ENCODE measurements at regions not wholly inside any gene's neighbourhood (a gene's known extent, or its start where the extent isn't known, plus 50 kb on each side); places are given as distances from the start of the nearest gene placed in this dataset.

DNA sequence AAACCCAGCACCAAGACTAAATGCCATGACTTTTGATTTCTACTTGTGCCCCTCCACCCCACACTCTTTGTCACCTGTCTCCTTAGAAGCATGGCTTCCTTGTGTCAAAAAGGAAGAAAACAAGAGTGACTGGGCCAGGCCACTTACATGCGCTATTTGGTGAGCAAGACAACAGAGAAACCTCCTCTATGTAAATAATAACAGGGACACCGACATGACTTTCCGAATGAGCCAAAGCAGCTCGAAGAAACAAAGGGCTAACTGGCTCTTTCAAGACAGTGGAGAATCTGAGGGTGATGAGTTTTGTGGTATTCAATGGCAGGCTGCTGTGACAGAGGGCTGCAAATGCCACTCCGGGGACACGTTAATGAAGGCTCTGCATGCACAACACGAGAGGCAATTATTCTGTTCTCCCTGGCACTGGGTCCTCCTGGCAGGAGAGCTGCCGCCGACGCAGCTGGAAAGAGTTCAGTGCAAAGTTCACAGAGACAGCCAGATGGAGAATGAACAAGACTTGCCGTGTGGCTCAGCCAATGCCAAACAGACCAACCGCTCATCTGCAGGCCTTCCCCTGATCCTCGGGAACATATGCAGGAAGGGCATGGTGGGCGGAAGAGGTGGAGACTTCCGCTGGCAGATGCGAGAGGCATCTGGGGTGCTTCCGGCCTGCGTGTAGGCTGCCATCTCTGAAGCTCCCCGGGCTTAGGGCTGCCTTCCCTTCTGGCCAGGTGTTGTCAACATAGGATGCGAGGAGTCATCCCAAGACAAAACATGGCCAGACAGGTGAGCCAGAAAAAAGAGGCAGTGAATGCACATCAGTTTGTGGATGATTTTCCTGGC is 59.1 kb upstream of the SMNDC1 start:
- Histone ChIP-seq H3K27me3 (ENCODE audit: control insufficient read depth in 3 of 3, insufficient read depth in 3 of 3, low read length in 2 of 3) (no peaks in the 10 kb centered on the region), H3K4me1 (ENCODE audit: control insufficient read depth in 5 of 5, insufficient read depth in 5 of 5, low read length in 5 of 5) (peaks cover 0 to 3% (median 0%) of the 10 kb centered on the region in 5 donors), H3K36me3 (ENCODE audit: control insufficient read depth in 4 of 4, insufficient read depth in 4 of 4, low read length in 4 of 4) (no peaks in the 10 kb centered on the region), H3K9ac (ENCODE audit: insufficient read depth in 1 of 2, low read length in 2 of 2) (no peak overlapping the region), H3K27ac (ENCODE audit: low read depth in 1 of 2, low read length in 1 of 2) (no peak overlapping the region), H3K9me3 (ENCODE audit: control insufficient read depth in 4 of 4, insufficient read depth in 3 of 4, low read length in 3 of 4) (no peaks in the 10 kb centered on the region), H3K4me3 (no peak overlapping the region)
- 78 to 83% methylated on average over 20 of the region's 20 CpGs for WGBS, 2 donors
- ATAC-seq (ENCODE audit: insufficient read depth, low FRiP score) (no peak), DNase-seq (no peak)
- TF ChIP-seq, protein P1, sequence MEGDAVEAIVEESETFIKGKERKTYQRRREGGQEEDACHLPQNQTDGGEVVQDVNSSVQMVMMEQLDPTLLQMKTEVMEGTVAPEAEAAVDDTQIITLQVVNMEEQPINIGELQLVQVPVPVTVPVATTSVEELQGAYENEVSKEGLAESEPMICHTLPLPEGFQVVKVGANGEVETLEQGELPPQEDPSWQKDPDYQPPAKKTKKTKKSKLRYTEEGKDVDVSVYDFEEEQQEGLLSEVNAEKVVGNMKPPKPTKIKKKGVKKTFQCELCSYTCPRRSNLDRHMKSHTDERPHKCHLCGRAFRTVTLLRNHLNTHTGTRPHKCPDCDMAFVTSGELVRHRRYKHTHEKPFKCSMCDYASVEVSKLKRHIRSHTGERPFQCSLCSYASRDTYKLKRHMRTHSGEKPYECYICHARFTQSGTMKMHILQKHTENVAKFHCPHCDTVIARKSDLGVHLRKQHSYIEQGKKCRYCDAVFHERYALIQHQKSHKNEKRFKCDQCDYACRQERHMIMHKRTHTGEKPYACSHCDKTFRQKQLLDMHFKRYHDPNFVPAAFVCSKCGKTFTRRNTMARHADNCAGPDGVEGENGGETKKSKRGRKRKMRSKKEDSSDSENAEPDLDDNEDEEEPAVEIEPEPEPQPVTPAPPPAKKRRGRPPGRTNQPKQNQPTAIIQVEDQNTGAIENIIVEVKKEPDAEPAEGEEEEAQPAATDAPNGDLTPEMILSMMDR (IDR thresholded peaks at IDR 0.05; ENCODE audit: control extremely low read depth, extremely low read depth), result no peak

DNA sequence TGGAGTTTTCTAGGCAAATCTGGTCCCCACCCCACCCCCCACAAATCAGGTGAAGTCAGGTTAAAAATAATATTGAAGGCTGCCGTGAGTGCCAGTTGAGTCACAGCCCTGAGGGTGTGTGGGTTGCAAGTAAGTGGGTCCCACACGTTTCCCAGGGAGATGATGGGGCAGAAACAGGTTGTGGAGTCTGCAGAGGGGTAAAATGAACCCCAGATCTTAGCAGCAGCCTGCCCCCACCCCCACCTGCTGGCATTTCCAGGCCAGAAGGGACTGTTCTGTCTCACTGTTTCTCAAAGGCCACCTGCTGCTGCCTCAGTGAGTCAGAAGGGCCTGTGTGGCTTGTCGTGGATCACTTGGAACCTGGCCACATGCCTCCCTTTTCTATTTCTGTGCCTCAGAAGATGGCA is 59.8 kb upstream of the SMNDC1 start:
- Histone ChIP-seq H3K27me3 (ENCODE audit: control insufficient read depth in 3 of 3, insufficient read depth in 3 of 3, low read length in 2 of 3) (no peaks in the 10 kb centered on the region), H3K27ac (ENCODE audit: low read depth in 1 of 2, low read length in 1 of 2) (no peak overlapping the region), H3K4me3 (no peak overlapping the region), H3K9me3 (ENCODE audit: control insufficient read depth in 4 of 4, insufficient read depth in 3 of 4, low read length in 3 of 4) (no peaks in the 10 kb centered on the region), H3K36me3 (ENCODE audit: control insufficient read depth in 4 of 4, insufficient read depth in 4 of 4, low read length in 4 of 4) (no peaks in the 10 kb centered on the region), H3K9ac (ENCODE audit: insufficient read depth in 1 of 2, low read length in 2 of 2) (no peak overlapping the region), H3K4me1 (ENCODE audit: control insufficient read depth in 5 of 5, insufficient read depth in 5 of 5, low read length in 5 of 5) (no peaks in the 10 kb centered on the region)
- 68 to 92% methylated on average over 3 of the region's 3 CpGs for WGBS, 2 donors
- DNase-seq (no peak), ATAC-seq (ENCODE audit: insufficient read depth, low FRiP score) (no peak)
- TF ChIP-seq, protein P1 (IDR thresholded peaks at IDR 0.05; ENCODE audit: control extremely low read depth, extremely low read depth), result no peak

DNA sequence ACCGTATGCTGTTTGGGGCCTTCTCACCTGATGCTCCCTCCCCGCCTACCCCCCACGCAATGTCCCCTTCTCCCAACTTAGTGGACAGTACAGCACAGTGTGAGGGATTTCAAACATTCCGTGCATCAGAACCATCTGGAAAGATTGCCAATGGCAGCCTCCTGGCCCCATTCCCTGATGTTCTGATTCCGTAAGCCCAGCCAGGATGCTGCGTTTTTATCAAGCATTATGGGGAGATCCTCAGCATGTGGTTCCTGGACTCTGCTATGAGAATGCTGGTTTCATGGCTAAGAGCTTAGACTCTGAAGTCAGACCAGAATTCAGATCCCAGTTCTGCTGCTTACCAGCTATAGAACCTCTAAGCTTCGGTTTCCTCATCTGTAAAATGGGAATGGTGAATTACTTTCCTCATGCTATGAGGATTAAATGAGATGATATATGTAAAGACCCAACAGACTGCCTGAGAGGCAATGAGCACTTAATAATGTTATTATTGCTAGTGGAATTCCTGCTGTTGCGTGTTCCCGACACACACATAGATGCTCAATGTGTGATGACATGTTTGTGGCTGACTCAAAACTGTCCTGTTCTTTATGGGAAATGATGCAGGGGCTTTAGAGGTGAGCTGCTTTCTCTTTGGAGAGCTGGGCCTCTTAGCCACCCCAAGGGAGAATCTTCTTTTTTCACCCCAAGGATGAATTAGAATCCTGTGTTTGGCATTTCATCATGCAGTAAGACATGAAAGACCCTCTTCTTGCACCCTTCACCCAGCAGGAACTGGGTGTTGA is 60.8 kb upstream of the SMNDC1 start:
- no peaks in the 10 kb centered on the region for H3K36me3 ChIP-seq (ENCODE audit: control insufficient read depth in 4 of 4, insufficient read depth in 4 of 4, low read length in 4 of 4)
- H3K4me3 ChIP-seq, result no peak overlapping the region
- DNase-seq, result no peak
- H3K9ac ChIP-seq (ENCODE audit: insufficient read depth in 1 of 2, low read length in 2 of 2), result no peak overlapping the region
- no peaks in the 10 kb centered on the region for H3K4me1 ChIP-seq (ENCODE audit: control insufficient read depth in 5 of 5, insufficient read depth in 5 of 5, low read length in 5 of 5)
- H3K9me3 ChIP-seq (ENCODE audit: control insufficient read depth in 4 of 4, insufficient read depth in 3 of 4, low read length in 3 of 4), result no peaks in the 10 kb centered on the region
- H3K27me3 ChIP-seq (ENCODE audit: control insufficient read depth in 3 of 3, insufficient read depth in 3 of 3, low read length in 2 of 3), result no peaks in the 10 kb centered on the region
- 90% methylated on average over 9 of the region's 9 CpGs for WGBS, 2 donors
- ATAC-seq (ENCODE audit: insufficient read depth, low FRiP score), result no peak
- H3K27ac ChIP-seq (ENCODE audit: low read depth in 1 of 2, low read length in 1 of 2), result no peak overlapping the region
- TF ChIP-seq, protein P1 (IDR thresholded peaks at IDR 0.05; ENCODE audit: control extremely low read depth, extremely low read depth), result no peak
